DND-41 (cell line): ENCODE measurements at regions not wholly inside any gene's neighbourhood (a gene's known extent, or its start where the extent isn't known, plus 50 kb on each side); places are given as distances from the start of the nearest gene placed in this dataset.

ENCODE experiments used
- EZH2 ChIP-seq: IDR thresholded peaks from 3 replicates; pipeline ENCODE4 v1.6.1; 2012; ENCODE audit warnings: borderline replicate concordance, low read depth, mild to moderate bottlenecking, moderate library complexity, low read length, inconsistent platforms; ENCODE audit not compliant: severe bottlenecking
- TF ChIP-seq, protein P1 (sequence below): IDR thresholded peaks from 2 replicates; pipeline ENCODE4 v1.5.1; 2012; ENCODE audit warnings: borderline replicate concordance, low read length, moderate library complexity, mild to moderate bottlenecking; ENCODE audit not compliant: poor library complexity, severe bottlenecking; ENCODE audit errors: extremely low read depth

GRCh38 chr7:79713276-79713675 is 259.8 kb upstream of the MAGI2 start:
- TF ChIP-seq EZH2 = no peak
- TF ChIP-seq, protein P1, sequence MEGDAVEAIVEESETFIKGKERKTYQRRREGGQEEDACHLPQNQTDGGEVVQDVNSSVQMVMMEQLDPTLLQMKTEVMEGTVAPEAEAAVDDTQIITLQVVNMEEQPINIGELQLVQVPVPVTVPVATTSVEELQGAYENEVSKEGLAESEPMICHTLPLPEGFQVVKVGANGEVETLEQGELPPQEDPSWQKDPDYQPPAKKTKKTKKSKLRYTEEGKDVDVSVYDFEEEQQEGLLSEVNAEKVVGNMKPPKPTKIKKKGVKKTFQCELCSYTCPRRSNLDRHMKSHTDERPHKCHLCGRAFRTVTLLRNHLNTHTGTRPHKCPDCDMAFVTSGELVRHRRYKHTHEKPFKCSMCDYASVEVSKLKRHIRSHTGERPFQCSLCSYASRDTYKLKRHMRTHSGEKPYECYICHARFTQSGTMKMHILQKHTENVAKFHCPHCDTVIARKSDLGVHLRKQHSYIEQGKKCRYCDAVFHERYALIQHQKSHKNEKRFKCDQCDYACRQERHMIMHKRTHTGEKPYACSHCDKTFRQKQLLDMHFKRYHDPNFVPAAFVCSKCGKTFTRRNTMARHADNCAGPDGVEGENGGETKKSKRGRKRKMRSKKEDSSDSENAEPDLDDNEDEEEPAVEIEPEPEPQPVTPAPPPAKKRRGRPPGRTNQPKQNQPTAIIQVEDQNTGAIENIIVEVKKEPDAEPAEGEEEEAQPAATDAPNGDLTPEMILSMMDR = no peak
